Heart left ventricle (tissue), 16 donors: ENCODE measurements at regions not wholly inside any gene's neighbourhood (a gene's known extent, or its start where the extent isn't known, plus 50 kb on each side); places are given as distances from the start of the nearest gene placed in this dataset.

ENCODE experiments used
- ATAC-seq, 4 donors: fragments of 200-7000 bp; cut with Tn5 transposase; one replicate each; pipeline ENCODE4 v1.9.1; 2020 to 2022; ENCODE audit warnings: moderate library complexity in 4 of 4, mild to moderate bottlenecking in 3 of 4, moderate number of reproducible peaks in 1 of 4
- DNase-seq, 5 donors: peaks; one replicate each; pipeline ENCODE4 v3.0.0-alpha.2; 2020
- H3K27ac ChIP-seq, 12 donors: fragments of 200-600 bp; sonication (generic) in 4 of 12; one replicate each; pipeline versions ENCODE4 v1.5.0 to v1.8.0; 2016 to 2022; ENCODE audit warnings: mild to moderate bottlenecking in 2 of 12
- H3K27me3 ChIP-seq, 9 donors: fragments of 200-600 bp; sonication (generic) in 2 of 9; one replicate each; pipeline versions ENCODE4 v1.5.1 to v1.8.0; 2016 to 2022; ENCODE audit warnings: mild to moderate bottlenecking in 3 of 9
- H3K36me3 ChIP-seq, 9 donors: fragments of 200-600 bp; sonication (generic) in 2 of 9; one replicate each; pipeline versions ENCODE4 v1.5.0 to v1.8.0; 2018 to 2022; ENCODE audit warnings: mild to moderate bottlenecking in 2 of 9
- H3K4me1 ChIP-seq, 12 donors: fragments of 200-600 bp; sonication (generic) in 4 of 12; one replicate each; pipeline versions ENCODE4 v1.5.0 to v1.8.0; 2016 to 2022; ENCODE audit warnings: mild to moderate bottlenecking in 3 of 12
- H3K4me3 ChIP-seq, 12 donors: fragments of 200-600 bp; sonication (generic) in 4 of 12; one replicate each; pipeline versions ENCODE4 v1.5.0 to v1.8.0; 2017 to 2022; ENCODE audit warnings: mild to moderate bottlenecking in 9 of 12, moderate library complexity in 4 of 12
- H3K9me3 ChIP-seq, 12 donors: fragments of 200-600 bp; sonication (generic) in 4 of 12; one replicate each; pipeline versions ENCODE4 v1.5.0 to v1.8.0; 2016 to 2022; ENCODE audit warnings: mild to moderate bottlenecking in 1 of 12
- CTCF ChIP-seq, 12 donors: fragments of 200-600 bp; sonication (generic) in 4 of 12; IDR thresholded peaks; one replicate each; pipeline versions ENCODE4 v1.5.0 to v1.8.0; 2018 to 2022; ENCODE audit warnings: antibody characterized with exemption in 12 of 12, mild to moderate bottlenecking in 5 of 12
- POLR2A ChIP-seq, 2 donors: fragments of 450-650 bp; IDR thresholded peaks; one replicate each; pipeline ENCODE4 v1.6.1; 2017; ENCODE audit warnings: antibody characterized with exemption in 2 of 2, mild to moderate bottlenecking in 2 of 2, moderate library complexity in 2 of 2
- WGBS, 4 donors: extraction: QIAGEN DNeasy Blood & Tissue Kit in 2 of 4; methylation state at CpG; one replicate each; pipeline versions ENCODE4 v1.1.5 to v1.1.7; 2013 to 2018; 5-methylcytosine and 5-hydroxymethylcytosine counted together
- intact Hi-C, 10 donors: fragments of 100-400 bp; cut with DNase I; formaldehyde crosslinking; loops; one replicate each; pipeline versions ENCODE4 v1.11.1 to v1.14.2; 2022
- donor health status: ischemic (EF 13 %, LVEDD 7.1; RV severe dilation, severe dysfunction).
- donor health status: healthy with polysubstance abuse.
- donor health status: DM: no; HTN: yes; CAD: no.
- donor health status: DM: no; HTN: no; CAD: no.
- donor health status: ischemic (EF 25% LVEDD 6.9; RV normal size, moderate dysfunction).
- donor health status: ischemic (EF 25% LVEDD 5.7; RV mildly dilated, moderate dysfunction).
- donor health status: healthy.
- donor health status: DM: yes; HTN: yes; CAD: no.
- donor health status: ischemic (EF 35%, LVEDD 5.7; RV mildly dilated, moderate dysfunction).
- donor health status: nonischemic (EF 11% LVEDD 7.7; RV severe dilation, severe dysfunction).
- donor health status: DM: yes; HTN: yes; CAD: no.
- donor health status: PGD.
- donor health status: ischemic (EF 29% LVEDD 5.4; RV normal size, mild dysfunction).
- donor health status: nonischemic (EF 23%, LVEDD 6.1; RV moderate dilation, normal function).

DNA sequence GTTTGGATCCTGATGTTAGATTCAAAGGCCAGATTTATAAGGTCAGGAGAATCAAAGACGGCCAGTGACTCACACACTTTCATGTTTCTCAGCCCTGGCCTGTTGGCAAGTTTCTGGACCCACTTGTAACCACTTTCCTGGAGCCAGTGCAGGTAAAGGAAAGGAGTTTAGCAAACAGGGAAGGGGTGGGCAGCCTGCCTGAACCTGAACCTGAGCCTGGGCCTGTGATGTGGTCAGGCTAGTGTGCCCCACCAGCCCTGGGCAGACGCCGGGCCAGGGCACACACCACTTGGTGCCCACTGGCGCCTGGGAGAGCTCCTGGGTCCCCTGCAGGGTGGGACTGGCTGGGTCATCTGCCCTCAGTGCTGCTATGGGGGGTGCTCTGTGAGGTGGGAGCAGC, 100.5 kb upstream of the SPRED2 start:
- no peak overlapping the region for H3K27ac ChIP-seq
- no peak for TF ChIP-seq CTCF (IDR thresholded peaks at IDR 0.05)
- TF ChIP-seq POLR2A (IDR thresholded peaks at IDR 0.05), result no peak
- intact Hi-C loops, result loop anchor here in 1 of 10 donors (5.0 kb wide), 1 partner anchor 76 kb away; no protein-coding TSS in a partner anchor
- H3K9me3 ChIP-seq, result no peaks in the 10 kb centered on the region
- no peak overlapping the region for H3K4me3 ChIP-seq
- ATAC-seq, result no peak
- no peak for DNase-seq
- H3K36me3 ChIP-seq, result no peaks in the 10 kb centered on the region
- no peaks in the 10 kb centered on the region for H3K27me3 ChIP-seq
- no peaks in the 10 kb centered on the region for H3K4me1 ChIP-seq
- WGBS, 4 donors, result 95 to 100% (median 97%) methylated on average over 3 to 4 of the region's 4 CpGs

GRCh38 chr2:65532326-65532725, 99.9 kb upstream of the SPRED2 start:
- TF ChIP-seq POLR2A (IDR thresholded peaks at IDR 0.05), result no peak
- no peak for TF ChIP-seq CTCF (IDR thresholded peaks at IDR 0.05)
- Histone ChIP-seq H3K27ac (no peak overlapping the region), H3K27me3 (no peaks in the 10 kb centered on the region), H3K4me1 (no peaks in the 10 kb centered on the region), H3K4me3 (no peak overlapping the region), H3K36me3 (no peaks in the 10 kb centered on the region), H3K9me3 (no peaks in the 10 kb centered on the region)
- 93 to 98% (median 97%) methylated on average over 3 of the region's 3 CpGs for WGBS, 4 donors
- no peak for ATAC-seq
- intact Hi-C loops, result loop anchor here in 1 of 10 donors (5.0 kb wide), 1 partner anchor 75 kb away; no protein-coding TSS in a partner anchor
- no peak for DNase-seq

GRCh38 chr2:65530547-65531320, 98.3 kb upstream of the SPRED2 start:
- DNase-seq (no peak), ATAC-seq (no peak)
- TF ChIP-seq CTCF (IDR thresholded peaks at IDR 0.05) (no peak), POLR2A (IDR thresholded peaks at IDR 0.05) (no peak)
- no peaks in the 10 kb centered on the region for H3K9me3 ChIP-seq
- H3K36me3 ChIP-seq, result no peaks in the 10 kb centered on the region
- peaks cover 0 to 3% (median 0%) of the 10 kb centered on the region in 12 donors for H3K4me1 ChIP-seq
- intact Hi-C loops, result loop anchor here in 1 of 10 donors (5.0 kb wide), 1 partner anchor 73 kb away; no protein-coding TSS in a partner anchor
- H3K4me3 ChIP-seq, result no peak overlapping the region
- no peak overlapping the region for H3K27ac ChIP-seq
- WGBS, 4 donors, result 94 to 98% (median 96%) methylated on average over 3 to 5 of the region's 5 CpGs
- H3K27me3 ChIP-seq, result no peaks in the 10 kb centered on the region

DNA sequence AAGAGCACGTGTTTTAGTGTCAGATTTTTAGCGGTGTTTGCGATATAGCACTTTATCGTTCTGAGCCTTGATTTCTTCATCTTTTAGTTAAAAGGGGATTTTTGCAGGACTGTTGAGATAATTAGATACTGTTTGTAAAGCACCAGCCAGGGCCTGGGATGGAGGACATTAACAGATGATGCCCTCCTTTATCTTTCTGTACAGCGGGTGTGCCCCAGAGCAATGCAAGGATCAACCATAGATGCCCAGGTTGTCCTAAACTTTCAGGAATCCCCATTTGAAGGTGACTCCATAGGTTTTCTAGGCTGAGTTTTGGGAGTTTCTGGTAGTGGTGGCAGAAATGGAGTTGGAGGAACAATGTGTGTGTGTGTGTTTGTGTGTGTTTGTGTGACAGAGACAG, 97.0 kb upstream of the SPRED2 start:
- no peaks in the 10 kb centered on the region for H3K9me3 ChIP-seq
- intact Hi-C loops, result no loop called here
- no peak overlapping the region for H3K4me3 ChIP-seq
- H3K36me3 ChIP-seq, result no peaks in the 10 kb centered on the region
- no peaks in the 10 kb centered on the region for H3K27me3 ChIP-seq
- peaks cover 0 to 4% (median 0%) of the 10 kb centered on the region in 12 donors for H3K4me1 ChIP-seq
- TF ChIP-seq CTCF (IDR thresholded peaks at IDR 0.05) (no peak), POLR2A (IDR thresholded peaks at IDR 0.05) (no peak)
- WGBS, 4 donors, result 91 to 93% (median 92%) methylated on average over 5 of the region's 5 CpGs
- H3K27ac ChIP-seq, result no peak overlapping the region
- DNase-seq (no peak), ATAC-seq (no peak)
